Breast epithelium (tissue), 4 donors: ENCODE measurements at regions not wholly inside any gene's neighbourhood (a gene's known extent, or its start where the extent isn't known, plus 50 kb on each side); places are given as distances from the start of the nearest gene placed in this dataset.

Experiments
- DNase-seq, 2 donors: peaks; one replicate each; pipeline ENCODE4 v3.0.0-alpha.2; 2019; ENCODE audit warnings: low spot score in 2 of 2
- H3K27ac ChIP-seq, 2 donors: fragments of 200-600 bp; sonication (generic) in 1 of 2; one replicate each; pipeline ENCODE4 v1.5.1; 2016 to 2019; ENCODE audit warnings: mild to moderate bottlenecking in 1 of 2
- H3K27me3 ChIP-seq, 2 donors: fragments of 200-600 bp; sonication (generic) in 1 of 2; one replicate each; pipeline versions ENCODE4 v1.5.1 to v1.6.0; 2017 to 2019; ENCODE audit warnings: control low read depth in 1 of 2, mild to moderate bottlenecking in 1 of 2
- H3K36me3 ChIP-seq: fragments of 200-600 bp; one replicate; pipeline ENCODE4 v1.5.1; 2019
- H3K4me1 ChIP-seq, 2 donors: fragments of 200-600 bp; sonication (generic); one replicate each; pipeline ENCODE4 v1.5.1; 2016 to 2019; ENCODE audit warnings: control low read depth in 1 of 2
- H3K4me3 ChIP-seq, 3 donors: fragments of 200-600 bp; sonication (generic); 1 replicate in 2 of 3; 2 replicates in 1 of 3; pipeline ENCODE4 v1.5.1; 2016 to 2019; ENCODE audit warnings: mild to moderate bottlenecking in 3 of 3, moderate library complexity in 2 of 3
- H3K9me3 ChIP-seq, 2 donors: fragments of 200-600 bp; sonication (generic) in 1 of 2; one replicate each; pipeline ENCODE4 v1.5.1; 2016 to 2019; ENCODE audit warnings: control low read depth in 1 of 2
- CTCF ChIP-seq, 3 donors: fragments of 450-650 bp; IDR thresholded peaks; one replicate each; pipeline ENCODE4 v1.5.1; 2016 to 2017; ENCODE audit warnings: antibody characterized with exemption in 3 of 3, mild to moderate bottlenecking in 3 of 3, moderate library complexity in 3 of 3
- POLR2A ChIP-seq: fragments of 450-650 bp; IDR thresholded peaks from one replicate; pipeline ENCODE4 v1.6.1; 2016; ENCODE audit warnings: antibody characterized with exemption, mild to moderate bottlenecking, moderate library complexity
- POLR2AphosphoS5 ChIP-seq, 3 donors: sonication (generic); formaldehyde crosslinking; IDR thresholded peaks; one replicate each; pipeline ENCODE4 v1.6.1; 2017; ENCODE audit warnings: antibody characterized with exemption in 3 of 3
- intact Hi-C: fragments of 100-400 bp; cut with DNase I; formaldehyde crosslinking; loops from one replicate; pipeline ENCODE4 v1.15.1; 2023; ENCODE audit warnings: low total_unique reads

GRCh38 chr7:84780158-84781124 lies 406.4 kb downstream of the SEMA3D start:
- no peak for DNase-seq
- TF ChIP-seq CTCF (IDR thresholded peaks at IDR 0.05) (no peak), POLR2A (no peak), POLR2AphosphoS5 (IDR thresholded peaks at IDR 0.05) (no peak)
- Histone ChIP-seq H3K4me1 (no peaks in the 10 kb centered on the region), H3K9me3 (no peaks in the 10 kb centered on the region), H3K36me3 (no peaks in the 10 kb centered on the region), H3K27ac (no peak overlapping the region), H3K4me3 (no peak overlapping the region), H3K27me3 (no peaks in the 10 kb centered on the region)
- intact Hi-C loops: no loop called here

GRCh38 chr7:84757761-84758160 lies 429.1 kb downstream of the SEMA3D start:
- Histone ChIP-seq H3K36me3 (no peaks in the 10 kb centered on the region), H3K9me3 (no peaks in the 10 kb centered on the region), H3K27me3 (no peaks in the 10 kb centered on the region), H3K4me1 (no peaks in the 10 kb centered on the region), H3K4me3 (no peak overlapping the region), H3K27ac (no peak overlapping the region)
- intact Hi-C loops: no loop called here
- DNase-seq: no peak
- TF ChIP-seq POLR2A (no peak), POLR2AphosphoS5 (IDR thresholded peaks at IDR 0.05) (no peak)

GRCh38 chr7:84746353-84746752 lies 440.5 kb downstream of the SEMA3D start:
- Histone ChIP-seq H3K9me3 (no peaks in the 10 kb centered on the region), H3K4me1 (no peaks in the 10 kb centered on the region), H3K27ac (no peak overlapping the region), H3K4me3 (no peak overlapping the region), H3K36me3 (no peaks in the 10 kb centered on the region), H3K27me3 (no peaks in the 10 kb centered on the region)
- intact Hi-C loops: no loop called here
- DNase-seq: no peak
- no peak for TF ChIP-seq POLR2AphosphoS5 (IDR thresholded peaks at IDR 0.05)
- no peak for TF ChIP-seq CTCF (IDR thresholded peaks at IDR 0.05)
- no peak for TF ChIP-seq POLR2A

DNA sequence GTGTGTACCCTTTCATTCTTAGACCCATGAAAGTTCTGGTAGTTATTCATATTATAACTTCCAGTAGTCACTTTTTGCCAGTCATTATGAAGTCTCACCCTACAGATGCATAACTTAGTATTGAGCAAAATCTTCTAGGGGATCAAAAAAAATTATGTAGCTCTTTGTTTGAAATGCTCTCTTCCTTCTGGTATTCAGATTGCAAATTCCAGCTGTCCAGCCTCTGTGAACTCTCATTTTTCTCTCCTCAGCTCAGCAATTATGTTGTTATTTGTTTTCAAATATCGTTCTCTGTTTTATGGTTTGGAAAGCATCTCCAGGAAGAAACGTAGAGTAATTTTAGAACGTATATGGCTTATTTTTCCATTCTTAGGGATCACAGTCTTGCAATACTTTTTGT lies 442.5 kb downstream of the SEMA3D start:
- Histone ChIP-seq H3K4me1 (no peaks in the 10 kb centered on the region), H3K27me3 (no peaks in the 10 kb centered on the region), H3K9me3 (no peaks in the 10 kb centered on the region), H3K4me3 (no peak overlapping the region), H3K36me3 (no peaks in the 10 kb centered on the region), H3K27ac (no peak overlapping the region)
- no peak for DNase-seq
- no peak for TF ChIP-seq POLR2AphosphoS5 (IDR thresholded peaks at IDR 0.05)
- intact Hi-C loops: no loop called here

- TF ChIP-seq POLR2AphosphoS5 (IDR thresholded peaks at IDR 0.05) (no peak), CTCF (IDR thresholded peaks at IDR 0.05) (no peak), POLR2A (no peak)
- H3K9me3 ChIP-seq: no peaks in the 10 kb centered on the region
- H3K27ac ChIP-seq: no peak overlapping the region
- no peak for DNase-seq
- no peaks in the 10 kb centered on the region for H3K27me3 ChIP-seq
- no peak overlapping the region for H3K4me3 ChIP-seq
- H3K4me1 ChIP-seq: no peaks in the 10 kb centered on the region
- H3K36me3 ChIP-seq: no peaks in the 10 kb centered on the region
- intact Hi-C loops: no loop called here
Observed at GRCh38 chr7:84738583-84739150, 448.2 kb downstream of the SEMA3D start.

DNA sequence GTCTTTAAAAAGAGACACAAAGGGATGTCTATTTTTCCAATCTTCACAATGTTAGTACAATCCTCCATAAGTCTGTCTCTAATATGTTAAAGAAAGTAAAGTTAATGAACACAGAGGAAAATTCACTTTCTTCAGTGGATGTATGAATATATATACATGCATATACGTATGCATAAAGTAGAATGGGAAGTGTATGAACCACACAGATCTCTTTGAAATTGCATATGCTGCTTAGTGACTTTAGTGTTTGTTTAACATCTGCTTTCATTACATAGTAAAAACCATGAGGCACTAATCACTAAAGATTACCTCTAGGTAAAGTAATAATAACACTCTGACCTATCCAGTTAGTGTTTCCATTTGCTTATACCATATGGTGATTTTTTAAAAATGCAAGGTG lies 451.2 kb downstream of the SEMA3D start:
- H3K4me1 ChIP-seq: no peaks in the 10 kb centered on the region
- no peak overlapping the region for H3K27ac ChIP-seq
- no peaks in the 10 kb centered on the region for H3K27me3 ChIP-seq
- no peaks in the 10 kb centered on the region for H3K36me3 ChIP-seq
- H3K4me3 ChIP-seq: no peak overlapping the region
- TF ChIP-seq CTCF (IDR thresholded peaks at IDR 0.05) (no peak), POLR2AphosphoS5 (IDR thresholded peaks at IDR 0.05) (no peak), POLR2A (no peak)
- peaks cover 0 to 9% of the 10 kb centered on the region in 2 donors for H3K9me3 ChIP-seq
- intact Hi-C loops: no loop called here
- no peak for DNase-seq
